GM19023 (cell line): ENCODE measurements at regions not wholly inside any gene's neighbourhood (a gene's known extent, or its start where the extent isn't known, plus 50 kb on each side); places are given as distances from the start of the nearest gene placed in this dataset.

Experiments
- ATAC-seq: cut with Tn5 transposase; IDR thresholded peaks from one replicate; pipeline ENCODE4 v1.9.1; 2021; ENCODE audit warnings: mild to moderate bottlenecking, moderate library complexity; ENCODE audit not compliant: unreplicated experiment

DNA sequence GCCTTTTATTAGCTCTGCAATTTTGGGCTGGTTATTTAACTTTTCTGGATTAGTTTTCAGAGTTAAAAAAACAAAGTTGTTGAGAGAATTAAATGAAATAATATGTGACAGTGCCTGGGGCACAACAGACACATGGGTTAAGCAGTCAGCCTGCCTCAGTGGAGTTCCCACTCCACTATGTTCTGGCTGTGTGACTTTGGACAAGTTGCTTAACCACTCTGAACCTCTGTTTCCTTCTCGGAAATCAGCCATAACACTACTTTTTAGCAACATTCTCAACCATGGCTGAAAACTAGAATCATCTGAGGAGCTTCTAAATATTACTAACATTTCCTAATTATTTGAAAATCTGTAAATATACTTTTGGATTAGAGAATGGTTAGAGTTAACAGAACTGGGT, 56.5 kb upstream of the SLC6A11 start:
- no peak for ATAC-seq

DNA sequence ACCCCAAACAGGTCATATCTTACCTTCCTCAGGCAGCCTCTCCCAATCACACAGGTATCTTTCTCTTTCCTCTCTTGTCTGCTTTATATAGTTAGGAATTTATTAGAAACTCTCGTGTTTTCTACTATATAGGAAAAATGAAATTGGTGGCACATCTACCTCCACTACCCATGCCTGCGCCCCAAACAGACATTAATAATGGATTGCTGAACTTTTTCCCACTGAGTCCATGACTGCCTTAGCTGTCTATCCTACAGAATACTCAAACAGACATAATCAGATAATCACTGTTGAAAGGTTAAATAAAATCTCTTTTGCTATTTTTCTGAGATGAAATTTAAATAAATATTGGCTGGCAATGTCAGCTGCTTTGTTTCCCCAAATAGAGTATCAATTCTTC, 55.8 kb upstream of the SLC6A11 start:
- no peak for ATAC-seq

DNA sequence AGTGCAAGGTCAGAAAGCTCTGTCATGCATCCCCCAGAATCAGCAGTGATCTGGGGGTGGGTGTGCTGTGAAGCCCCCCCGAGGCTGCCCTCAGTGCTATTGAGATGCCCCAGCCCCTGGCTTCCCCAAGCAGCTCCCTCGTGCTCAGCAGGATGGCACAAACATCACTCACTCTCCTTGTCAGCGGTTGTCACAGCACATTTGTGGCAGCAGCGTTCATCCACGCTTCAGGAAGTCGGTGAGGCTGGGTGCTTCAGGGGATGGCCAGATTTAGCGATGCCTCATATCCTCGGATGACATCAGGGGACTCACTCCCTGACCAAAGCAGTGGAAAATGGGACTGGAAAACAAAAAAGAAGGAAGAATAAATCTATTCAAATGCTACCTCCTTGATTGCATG, 54.4 kb upstream of the SLC6A11 start:
- ATAC-seq, result no peak

DNA sequence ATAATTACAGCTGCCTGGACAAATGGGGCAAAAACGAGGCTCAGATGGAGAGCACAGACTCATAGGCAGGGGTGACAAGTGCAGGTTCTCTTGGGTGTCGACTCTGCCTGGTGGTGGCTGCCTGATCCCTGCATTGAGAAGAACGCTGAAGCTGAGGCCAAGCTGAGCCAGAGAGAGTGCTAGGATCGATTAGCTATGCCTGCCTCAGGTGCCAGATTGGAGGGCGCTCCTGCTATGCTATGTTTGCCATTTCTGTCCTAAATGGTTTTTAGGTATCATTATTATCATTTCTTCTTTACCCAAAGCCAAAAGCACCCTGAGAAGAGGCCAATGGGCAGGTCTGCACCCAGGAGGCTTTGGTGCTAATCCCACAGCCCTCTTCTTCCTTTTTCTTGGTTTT, 53.9 kb upstream of the SLC6A11 start:
- ATAC-seq, result no peak

DNA sequence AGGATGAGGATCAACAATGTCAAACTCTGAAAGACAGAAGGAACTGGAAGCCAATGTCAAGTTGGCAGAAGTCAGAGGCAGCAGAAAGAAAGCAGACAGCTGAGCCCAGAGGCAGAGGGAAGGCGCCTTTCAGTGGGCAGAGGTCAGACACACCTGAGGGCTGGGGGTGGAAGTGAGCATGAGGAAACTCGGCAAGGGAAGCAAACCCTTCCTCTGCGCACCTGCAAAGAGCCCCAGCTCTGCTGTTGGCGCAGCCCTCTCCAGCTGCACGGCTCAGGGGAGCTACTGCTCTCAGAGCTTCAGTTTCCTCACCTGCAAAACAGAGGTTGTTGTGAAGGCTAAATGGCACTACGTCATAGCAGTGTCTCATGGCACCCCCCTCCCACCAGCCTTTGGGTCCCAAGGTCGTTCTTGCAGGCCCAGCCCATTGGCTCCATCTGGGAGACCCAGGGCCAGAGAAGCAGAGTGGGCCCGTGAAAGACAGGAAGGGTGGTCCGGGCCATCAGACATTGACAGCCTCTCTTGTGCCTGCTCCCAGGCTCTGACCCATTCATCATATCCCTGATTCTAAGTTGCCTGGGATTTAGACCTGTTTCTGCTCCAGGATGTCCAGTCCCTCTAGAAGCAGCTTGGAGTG, 53.3 kb upstream of the SLC6A11 start:
- ATAC-seq, result no peak

DNA sequence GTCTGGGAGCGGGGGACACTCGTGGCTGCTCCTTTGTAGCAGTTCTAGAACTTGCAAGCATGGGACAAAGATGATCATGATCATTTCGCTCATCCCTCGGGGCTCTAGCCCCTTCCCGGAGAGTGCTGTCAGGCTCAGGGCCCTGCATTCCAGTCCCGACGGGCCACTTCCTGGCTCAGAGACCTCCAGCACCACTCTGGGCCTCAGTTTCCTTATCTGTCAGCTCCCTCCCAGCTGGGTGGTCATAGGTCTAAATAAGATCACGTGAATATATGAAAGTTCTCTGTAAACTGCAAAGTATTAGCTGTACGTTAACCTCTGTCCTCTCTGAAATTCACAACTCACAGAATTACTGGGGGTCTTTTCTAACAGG, 52.8 kb upstream of the SLC6A11 start:
- no peak for ATAC-seq

DNA sequence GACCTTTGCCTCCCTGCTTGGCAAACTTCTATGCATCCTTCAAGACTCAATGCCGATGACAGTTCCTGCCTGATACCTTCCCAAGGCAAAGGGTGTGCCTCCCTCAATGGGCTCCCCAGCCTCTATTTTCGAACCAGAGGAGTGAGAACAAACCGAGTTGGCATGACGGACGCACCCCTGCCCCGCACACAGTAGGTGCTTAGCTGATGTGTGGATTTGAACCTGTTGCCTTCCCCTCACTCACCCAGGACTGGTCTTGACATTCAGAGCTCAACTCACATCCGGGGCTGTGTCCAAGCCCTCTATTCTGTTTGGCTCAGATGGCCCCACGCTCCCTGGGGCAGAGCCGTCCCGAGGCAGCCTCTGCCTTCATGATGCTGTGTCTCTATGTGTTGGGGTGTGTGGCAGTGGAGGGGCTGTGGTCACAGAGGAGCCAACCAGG, 52.2 kb upstream of the SLC6A11 start:
- no peak for ATAC-seq

DNA sequence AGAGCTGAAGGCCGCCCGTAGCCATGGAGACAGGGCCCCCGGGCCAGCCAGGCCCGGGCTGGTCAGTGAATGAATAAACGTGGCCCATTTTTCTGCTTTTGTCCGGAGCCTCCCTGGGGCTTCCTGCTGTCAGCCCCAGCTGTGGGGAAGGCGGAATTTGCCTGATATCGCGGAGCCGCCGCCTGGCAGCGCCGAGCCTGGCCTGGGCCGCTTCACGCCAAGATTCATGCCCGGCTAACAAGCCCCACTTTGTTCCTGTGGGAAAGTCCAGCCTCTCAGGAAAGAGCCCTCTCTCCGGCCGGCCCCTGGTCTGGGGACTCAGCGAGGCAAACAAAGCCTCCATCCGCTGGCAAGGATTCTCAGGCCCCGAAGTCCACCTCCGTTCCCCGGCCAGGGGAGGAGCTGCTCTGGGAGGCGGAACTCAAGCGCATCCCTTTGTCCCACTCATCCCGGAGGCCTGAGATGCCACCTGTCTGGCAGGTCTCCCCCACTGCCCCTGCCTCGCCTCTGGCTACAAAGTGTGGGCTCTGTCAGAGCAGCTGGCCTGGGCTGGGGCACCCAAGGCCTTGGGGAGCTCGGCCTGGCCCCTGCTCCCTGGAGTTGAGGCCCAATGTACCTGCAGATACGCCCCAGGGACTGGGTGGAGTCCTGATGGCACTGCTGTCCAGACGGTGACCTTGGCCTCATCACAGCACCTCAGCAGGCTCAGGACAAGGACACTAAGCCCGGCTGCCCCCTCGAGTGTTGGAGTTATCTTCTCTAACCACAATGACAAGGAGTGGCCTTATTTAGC, 51.6 kb upstream of the SLC6A11 start:
- ATAC-seq, result no peak

DNA sequence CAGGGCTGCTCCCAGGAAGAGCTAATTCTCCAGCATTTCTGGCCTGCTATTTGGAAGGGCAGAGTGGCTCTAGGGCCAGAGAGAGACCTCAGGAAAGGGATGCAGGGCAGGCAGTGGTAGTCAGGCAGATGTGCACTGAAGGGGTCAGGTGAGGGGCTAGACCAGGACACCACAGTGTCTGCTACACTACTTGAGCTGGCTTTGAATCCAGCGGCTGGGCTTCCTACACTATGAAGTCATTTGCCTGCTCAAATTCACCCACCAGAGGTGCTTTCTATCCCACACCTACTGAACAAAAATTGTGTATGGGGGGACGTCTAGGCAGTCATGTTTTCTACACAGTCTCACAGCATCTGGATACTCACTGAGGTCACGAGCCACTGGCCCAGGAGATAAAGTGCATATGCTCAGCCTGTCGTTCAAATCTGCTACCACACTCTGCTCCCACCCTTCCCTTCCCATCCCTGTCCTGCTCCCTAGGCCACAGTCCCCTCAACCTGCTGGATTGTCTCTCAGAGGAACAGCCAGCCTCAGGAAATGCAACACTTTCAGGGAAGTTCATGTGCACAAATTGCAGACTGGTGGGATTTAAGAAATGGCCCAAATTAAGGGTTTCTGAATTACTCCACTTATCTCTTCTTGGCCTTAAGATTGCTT, 49.9 kb upstream of the SLC6A11 start:
- ATAC-seq, result no peak
